Uterus (tissue), 3 donors: ENCODE measurements at regions not wholly inside any gene's neighbourhood (a gene's known extent, or its start where the extent isn't known, plus 50 kb on each side); places are given as distances from the start of the nearest gene placed in this dataset.

ENCODE experiments used
- DNase-seq, 2 donors: peaks; one replicate each; pipeline ENCODE4 v3.0.0-alpha.2; 2019 to 2020
- H3K27ac ChIP-seq, 2 donors: fragments of 200-600 bp; sonication (generic); 1 replicate in 1 of 2; 2 replicates in 1 of 2; pipeline ENCODE4 v1.5.1; 2016 to 2018
- H3K27me3 ChIP-seq, 2 donors: fragments of 200-600 bp; sonication (generic); one replicate each; pipeline ENCODE4 v1.5.1; 2018 to 2019; ENCODE audit warnings: control low read depth in 1 of 2
- H3K36me3 ChIP-seq, 2 donors: fragments of 200-600 bp; sonication (generic); one replicate each; pipeline ENCODE4 v1.5.1; 2019; ENCODE audit warnings: control low read depth in 1 of 2
- H3K4me1 ChIP-seq, 2 donors: fragments of 200-600 bp; sonication (generic); one replicate each; pipeline ENCODE4 v1.5.1; 2018 to 2019; ENCODE audit warnings: control low read depth in 1 of 2
- H3K4me3 ChIP-seq, 2 donors: fragments of 200-600 bp; sonication (generic); 1 replicate in 1 of 2; 2 replicates in 1 of 2; pipeline ENCODE4 v1.5.1; 2018 to 2019; ENCODE audit warnings: mild to moderate bottlenecking in 1 of 2
- H3K9me3 ChIP-seq, 2 donors: fragments of 200-600 bp; sonication (generic); one replicate each; pipeline ENCODE4 v1.5.1; 2019; ENCODE audit warnings: control low read depth in 1 of 2
- CTCF ChIP-seq, 4 experiments: fragments of 200-600 bp in 2 of 4; fragments of 450-650 bp in 2 of 4; sonication (generic) in 2 of 4; IDR thresholded peaks; one replicate each; pipeline ENCODE4 v1.5.1; 2016 to 2019; ENCODE audit warnings: antibody characterized with exemption in 4 of 4, mild to moderate bottlenecking in 2 of 4, moderate library complexity in 1 of 4
- POLR2A ChIP-seq, 2 donors: fragments of 450-650 bp; IDR thresholded peaks; one replicate each; pipeline ENCODE4 v1.6.1; 2016; ENCODE audit warnings: antibody characterized with exemption in 2 of 2, mild to moderate bottlenecking in 1 of 2, moderate library complexity in 1 of 2
- intact Hi-C: fragments of 100-400 bp; cut with DNase I; formaldehyde crosslinking; loops from one replicate; pipeline ENCODE4 v1.15.1; 2023; ENCODE audit warnings: low total_unique reads
- donor health status: DM: yes; HTN: yes; CAD: no.

GRCh38 chr2:67642961-67643360 is 245.8 kb downstream of the ETAA1 start:
- Histone ChIP-seq H3K9me3 (no peaks in the 10 kb centered on the region), H3K36me3 (no peaks in the 10 kb centered on the region), H3K27me3 (no peaks in the 10 kb centered on the region), H3K27ac (peak overlapping the region in 1 of 2 donors; percentile 18), H3K4me3 (no peak overlapping the region), H3K4me1 (peaks cover 0 to 8% of the 10 kb centered on the region in 2 donors)
- no peak for DNase-seq
- intact Hi-C loops: loop anchor here (10.0 kb wide), 1 partner anchor 1208 kb away; the partner anchor contains the start of gene MEIS1
- TF ChIP-seq POLR2A (IDR thresholded peaks at IDR 0.05) (no peak), CTCF (IDR thresholded peaks at IDR 0.05) (no peak)

- intact Hi-C loops: loop anchor here (10.0 kb wide), 1 partner anchor 1211 kb away; the partner anchor contains the start of gene MEIS1
- no peaks in the 10 kb centered on the region for H3K36me3 ChIP-seq
- no peaks in the 10 kb centered on the region for H3K9me3 ChIP-seq
- no peaks in the 10 kb centered on the region for H3K27me3 ChIP-seq
- no peak for DNase-seq
- no peak overlapping the region for H3K27ac ChIP-seq
- peaks cover 5 to 8% of the 10 kb centered on the region in 2 donors for H3K4me1 ChIP-seq
- TF ChIP-seq POLR2A (IDR thresholded peaks at IDR 0.05): no peak
- no peak for TF ChIP-seq CTCF (IDR thresholded peaks at IDR 0.05)
- no peak overlapping the region for H3K4me3 ChIP-seq
Observed at GRCh38 chr2:67645280-67646138, 248.4 kb downstream of the ETAA1 start.

GRCh38 chr2:67646714-67647333 is 249.7 kb downstream of the ETAA1 start:
- no peak overlapping the region for H3K27ac ChIP-seq
- no peak overlapping the region for H3K4me3 ChIP-seq
- peaks cover 5 to 8% of the 10 kb centered on the region in 2 donors for H3K4me1 ChIP-seq
- TF ChIP-seq CTCF (IDR thresholded peaks at IDR 0.05) (no peak), POLR2A (IDR thresholded peaks at IDR 0.05) (no peak)
- no peaks in the 10 kb centered on the region for H3K36me3 ChIP-seq
- intact Hi-C loops: loop anchor here (10.0 kb wide), 1 partner anchor 1212 kb away; the partner anchor contains the start of gene MEIS1
- no peaks in the 10 kb centered on the region for H3K9me3 ChIP-seq
- DNase-seq: no peak
- no peaks in the 10 kb centered on the region for H3K27me3 ChIP-seq

GRCh38 chr2:67649331-67650261 is 252.5 kb downstream of the ETAA1 start:
- H3K4me1 ChIP-seq: peaks cover 0 to 5% of the 10 kb centered on the region in 2 donors
- DNase-seq: peak; percentile 49 to 77
- no peaks in the 10 kb centered on the region for H3K27me3 ChIP-seq
- H3K9me3 ChIP-seq: no peaks in the 10 kb centered on the region
- H3K27ac ChIP-seq: peak overlapping the region; percentile 69 to 72
- H3K4me3 ChIP-seq: no peak overlapping the region
- intact Hi-C loops: loop anchor here (10.0 kb wide), 1 partner anchor 1215 kb away; the partner anchor contains the start of gene MEIS1
- H3K36me3 ChIP-seq: no peaks in the 10 kb centered on the region
- TF ChIP-seq CTCF (IDR thresholded peaks at IDR 0.05): no peak
- TF ChIP-seq POLR2A (IDR thresholded peaks at IDR 0.05): no peak
